ENCODE measurements at regions not wholly inside any gene's neighbourhood (a gene's known extent, or its start where the extent isn't known, plus 50 kb on each side); places are given as distances from the start of the nearest gene placed in this dataset.
A peak's percentile ranks its signal among the peaks of the same experiment; 100 is the strongest.

DNA sequence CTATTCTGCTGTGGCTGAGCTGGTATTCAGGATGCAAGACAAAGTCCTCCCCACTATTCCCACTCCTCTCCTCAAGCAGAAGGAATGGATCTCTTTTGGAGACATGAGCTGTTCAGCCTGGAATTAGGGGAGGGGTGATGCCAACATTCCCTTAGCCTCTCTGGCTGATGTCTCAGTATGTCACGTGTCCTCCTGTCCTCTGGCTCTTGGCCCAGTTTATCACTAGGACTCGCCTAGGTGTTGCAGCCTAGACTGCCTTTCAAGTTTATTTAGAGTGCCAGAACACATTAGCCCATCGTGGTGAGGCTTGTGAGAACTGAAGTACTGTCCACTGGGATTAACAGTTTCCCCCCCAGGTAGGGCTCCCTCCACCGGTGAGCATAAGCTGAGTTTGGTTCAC, 239.9 kb upstream of the MIS18BP1 start:
- DNase-seq (ENCODE audit: extremely low read depth in 1 of 11, low read depth in 9 of 11, low spot score in 4 of 11): no peak

DNA sequence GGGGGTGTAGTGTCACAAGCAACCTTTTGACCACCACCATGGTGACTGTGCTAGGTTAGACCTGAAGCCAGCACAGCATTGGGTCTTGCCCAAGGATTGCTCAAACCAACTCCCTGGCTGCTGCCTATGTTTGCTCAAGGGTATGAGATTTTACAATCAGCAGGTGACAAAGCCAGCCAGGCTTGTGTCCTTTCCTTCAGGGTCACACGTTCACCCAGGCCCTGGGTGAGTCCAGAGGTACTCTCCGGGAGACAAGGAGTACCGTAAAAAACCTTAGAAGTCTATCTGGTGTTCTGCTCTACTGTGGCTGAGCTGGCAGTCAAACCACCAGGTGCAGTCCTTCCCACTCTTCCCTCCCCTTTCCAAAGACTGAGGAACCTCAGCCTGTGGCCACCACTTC, 238.9 kb upstream of the MIS18BP1 start:
- DNase-seq (ENCODE audit: extremely low read depth in 1 of 11, low read depth in 9 of 11, low spot score in 4 of 11): no peak

DNA sequence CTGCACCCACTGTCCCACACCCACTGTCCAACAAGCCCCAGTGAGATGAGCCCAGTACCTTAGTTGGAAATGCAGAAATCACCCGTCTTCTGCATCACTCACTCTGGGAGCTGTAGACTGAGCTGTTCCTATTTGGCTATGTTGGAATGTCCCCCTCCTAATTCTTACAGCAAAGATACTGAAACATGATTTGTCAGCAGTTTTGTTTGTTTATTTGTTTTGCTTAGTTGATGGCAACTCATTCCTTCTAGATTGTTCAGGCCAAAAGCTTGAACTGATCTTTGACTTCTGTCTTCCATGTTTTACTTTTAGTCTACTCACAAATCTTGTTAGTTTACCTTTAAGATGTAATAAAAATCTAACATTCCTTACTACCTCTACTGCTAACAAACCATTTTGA, 233.6 kb upstream of the MIS18BP1 start:
- no peak for DNase-seq (ENCODE audit: extremely low read depth in 1 of 11, low read depth in 9 of 11, low spot score in 4 of 11)

DNA sequence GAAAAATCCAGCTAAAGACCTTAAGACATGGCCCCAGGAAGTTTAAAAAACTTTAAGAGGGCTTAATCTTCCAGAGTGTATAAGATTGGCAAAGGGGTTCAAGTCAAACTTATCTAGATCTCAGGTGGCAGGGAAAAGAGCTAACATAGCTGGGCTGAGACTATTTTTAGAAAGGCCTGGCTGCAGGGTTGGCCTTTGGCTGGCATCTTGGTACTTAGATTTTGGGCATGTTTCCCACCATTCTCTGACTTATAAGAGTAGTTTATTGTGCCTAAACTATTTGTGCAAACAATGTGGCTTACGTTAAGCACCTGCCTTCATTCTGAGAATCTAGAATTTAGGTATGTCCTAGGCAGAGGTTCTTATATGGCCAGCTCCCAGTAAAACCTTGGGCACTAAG, 214.0 kb upstream of the MIS18BP1 start:
- DNase-seq (ENCODE audit: extremely low read depth in 1 of 11, low read depth in 9 of 11, low spot score in 4 of 11): no peak

DNA sequence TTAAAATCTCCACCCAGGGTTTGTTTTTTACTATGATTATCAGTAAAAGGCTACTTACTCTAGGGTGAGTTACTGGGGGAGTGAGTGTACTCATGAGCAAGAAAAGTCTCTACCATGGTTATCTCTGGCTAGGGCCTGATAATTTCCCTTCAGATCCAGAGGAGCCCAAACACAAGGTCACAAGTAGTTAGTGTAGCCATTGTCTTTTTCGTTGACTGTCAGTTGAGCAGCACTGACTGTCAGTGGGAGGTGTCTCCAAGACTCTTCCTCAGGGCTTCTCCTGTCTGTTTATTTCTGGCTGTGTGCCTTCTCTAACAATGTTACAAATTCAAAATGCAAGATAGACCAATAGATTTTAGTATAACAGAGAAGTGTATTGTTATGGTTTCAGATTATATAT, 181.2 kb upstream of the MIS18BP1 start:
- no peak for DNase-seq (ENCODE audit: extremely low read depth in 1 of 11, low read depth in 9 of 11, low spot score in 4 of 11)

DNA sequence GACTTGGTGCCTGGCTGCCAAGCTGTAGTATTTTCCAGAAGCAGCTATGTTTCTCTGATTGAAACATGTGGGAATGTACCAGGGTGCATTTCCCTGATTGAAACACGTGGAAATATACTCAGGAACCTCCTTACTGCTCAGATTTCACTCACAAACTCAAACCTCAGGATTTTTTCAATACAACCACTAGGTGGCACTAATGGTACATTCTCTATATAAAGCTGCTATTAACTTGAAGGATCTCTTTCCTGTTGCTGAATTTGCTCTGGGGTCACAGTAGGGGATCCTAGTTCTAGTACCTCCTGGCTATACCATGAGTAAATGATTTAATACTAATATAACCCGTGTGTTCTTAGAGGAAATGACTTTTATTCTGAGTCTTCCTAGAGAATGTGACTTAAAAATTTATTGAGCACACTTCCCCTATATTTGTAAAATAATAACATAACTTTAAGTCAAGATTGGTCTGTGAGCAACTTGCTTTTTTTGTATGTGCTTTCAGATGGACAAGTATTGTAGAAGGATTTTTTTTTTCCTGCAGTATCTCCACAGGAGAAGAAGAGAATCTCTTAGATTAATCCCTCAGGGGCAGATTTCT, 173.8 kb upstream of the MIS18BP1 start:
- peak; percentile 10 to 52 (median 30) for DNase-seq (ENCODE audit: extremely low read depth in 1 of 11, low read depth in 9 of 11, low spot score in 4 of 11)

DNA sequence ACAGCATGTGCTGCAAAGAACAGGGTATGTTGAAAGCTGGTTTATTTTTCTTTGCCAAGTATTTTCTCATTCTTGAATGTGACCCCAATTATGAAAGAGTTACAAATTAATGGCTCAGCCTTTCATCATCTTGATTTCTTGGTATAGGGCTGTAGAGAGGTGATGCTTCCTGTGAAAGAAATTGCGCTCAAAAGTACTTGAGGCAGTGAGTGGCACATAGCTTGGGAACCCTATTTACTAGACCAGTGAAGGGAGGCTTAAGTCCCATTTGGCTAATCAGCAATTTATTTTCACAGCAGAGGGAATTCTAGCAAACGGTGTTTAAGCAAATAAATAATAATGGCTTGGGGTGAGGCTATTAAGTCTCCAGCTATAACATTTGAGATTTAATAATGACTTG, 153.9 kb upstream of the MIS18BP1 start:
- DNase-seq (ENCODE audit: extremely low read depth in 1 of 11, low read depth in 9 of 11, low spot score in 4 of 11): no peak

DNA sequence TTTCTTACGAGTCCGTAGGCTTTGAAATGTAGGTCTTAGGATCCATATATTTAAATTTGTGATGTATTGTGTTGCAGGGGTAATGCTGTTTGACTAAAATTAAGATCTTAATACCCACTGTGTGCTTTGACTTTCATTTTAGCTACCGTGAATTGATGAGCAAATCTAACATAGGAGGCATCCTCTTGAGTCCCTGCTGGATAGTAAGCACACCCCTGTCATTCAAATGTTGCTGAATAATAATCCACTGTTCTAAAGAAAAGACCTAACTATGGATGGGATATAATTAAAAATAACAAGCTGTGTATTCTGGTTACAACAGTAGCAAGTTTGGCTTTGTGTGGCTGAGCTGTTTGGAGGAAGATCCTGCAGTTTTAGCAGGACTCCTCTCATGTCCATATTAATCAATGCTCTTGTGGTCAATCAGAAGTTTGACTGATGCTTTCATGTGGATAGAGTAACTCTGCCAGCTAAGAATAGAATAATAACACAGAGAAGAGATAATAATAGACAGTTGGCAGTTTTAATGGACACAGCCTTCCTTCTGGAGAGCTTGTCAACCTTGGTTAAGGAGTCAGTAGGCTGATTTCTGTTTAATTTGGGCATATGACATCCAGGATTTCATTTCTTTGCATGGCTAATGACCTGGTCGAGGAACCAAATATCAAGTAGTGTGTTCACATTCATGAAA, 148.1 kb upstream of the MIS18BP1 start:
- DNase-seq (ENCODE audit: extremely low read depth in 1 of 11, low read depth in 9 of 11, low spot score in 4 of 11): no peak

DNA sequence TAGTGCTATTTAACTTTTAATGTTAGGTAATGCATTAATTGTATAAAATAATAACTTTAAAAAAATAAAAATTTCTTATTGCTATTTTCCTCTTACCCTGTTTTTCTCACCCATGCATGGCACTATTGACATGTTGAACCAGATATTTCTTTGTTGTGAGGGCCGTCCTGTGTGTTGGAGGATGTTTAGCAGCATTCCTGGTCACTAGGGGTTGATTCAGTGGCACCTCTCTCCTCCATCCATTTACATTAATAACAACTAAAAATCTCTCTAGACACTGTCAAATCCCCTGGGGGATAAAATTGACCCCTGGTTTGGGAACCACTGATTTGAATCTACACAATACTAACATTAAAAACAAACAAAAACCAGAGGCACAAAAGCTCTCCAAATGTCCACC, 147.5 kb upstream of the MIS18BP1 start:
- no peak for DNase-seq (ENCODE audit: extremely low read depth in 1 of 11, low read depth in 9 of 11, low spot score in 4 of 11)

DNA sequence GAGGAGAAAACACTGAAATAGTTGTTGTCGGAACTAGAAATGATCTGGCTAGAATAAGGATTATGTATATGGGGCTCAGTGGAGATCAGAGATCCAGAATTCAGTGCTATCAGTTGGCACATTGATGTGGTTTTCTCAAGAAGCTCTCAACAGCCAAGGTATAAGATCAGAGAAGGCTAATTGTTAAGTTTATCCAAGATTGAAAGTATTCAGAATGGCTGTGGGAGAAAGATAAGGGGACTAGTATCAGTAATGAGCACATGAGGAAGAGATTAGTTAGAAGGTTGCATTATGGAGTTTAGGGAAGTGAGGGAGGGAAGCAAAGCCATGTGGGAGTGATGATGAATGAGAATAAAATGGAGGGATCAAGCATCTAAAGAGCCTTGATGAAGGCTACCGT, 128.1 kb upstream of the MIS18BP1 start:
- DNase-seq (ENCODE audit: extremely low read depth in 1 of 11, low read depth in 9 of 11, low spot score in 4 of 11): no peak

DNA sequence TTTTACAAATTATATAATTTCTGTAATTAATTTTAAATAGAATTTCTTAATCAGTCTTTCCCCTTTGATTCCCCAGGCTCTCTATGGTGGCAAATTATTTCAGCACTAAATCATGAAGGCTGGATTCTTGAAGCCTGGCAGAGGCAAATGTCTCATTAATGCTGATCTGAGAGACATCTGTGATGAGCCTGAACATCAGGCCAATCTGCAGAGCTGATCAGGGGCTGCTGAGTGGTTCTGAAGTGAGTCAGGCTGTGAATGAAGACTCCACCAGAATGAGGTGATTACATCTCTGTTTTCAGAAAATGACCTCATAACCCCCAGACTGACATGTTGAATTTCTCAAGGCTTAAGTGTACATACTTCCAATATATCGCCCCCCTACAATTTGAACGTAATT, 124.2 kb upstream of the MIS18BP1 start:
- no peak for DNase-seq (ENCODE audit: extremely low read depth in 1 of 11, low read depth in 9 of 11, low spot score in 4 of 11)

DNA sequence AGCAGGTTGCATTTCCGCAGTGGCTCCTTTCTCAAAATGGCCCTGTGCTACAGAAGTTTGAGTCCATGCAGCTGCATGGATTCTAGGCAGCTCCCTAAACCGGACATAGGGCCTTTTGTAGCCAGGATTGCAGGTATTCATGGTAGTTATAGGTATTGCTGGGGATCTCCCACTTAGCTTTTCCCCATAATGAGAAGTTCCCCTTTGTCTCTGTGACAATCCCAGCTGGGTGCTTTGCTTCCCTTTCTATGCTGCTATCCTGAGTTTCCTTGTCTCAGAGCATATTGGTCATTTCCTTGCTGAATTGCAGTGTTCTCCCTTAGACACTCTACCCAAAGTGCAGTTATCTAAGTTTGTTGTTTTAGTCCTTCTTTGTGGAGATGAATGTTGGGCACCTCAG, 120.9 kb upstream of the MIS18BP1 start:
- DNase-seq (ENCODE audit: extremely low read depth in 1 of 11, low read depth in 9 of 11, low spot score in 4 of 11): no peak

DNA sequence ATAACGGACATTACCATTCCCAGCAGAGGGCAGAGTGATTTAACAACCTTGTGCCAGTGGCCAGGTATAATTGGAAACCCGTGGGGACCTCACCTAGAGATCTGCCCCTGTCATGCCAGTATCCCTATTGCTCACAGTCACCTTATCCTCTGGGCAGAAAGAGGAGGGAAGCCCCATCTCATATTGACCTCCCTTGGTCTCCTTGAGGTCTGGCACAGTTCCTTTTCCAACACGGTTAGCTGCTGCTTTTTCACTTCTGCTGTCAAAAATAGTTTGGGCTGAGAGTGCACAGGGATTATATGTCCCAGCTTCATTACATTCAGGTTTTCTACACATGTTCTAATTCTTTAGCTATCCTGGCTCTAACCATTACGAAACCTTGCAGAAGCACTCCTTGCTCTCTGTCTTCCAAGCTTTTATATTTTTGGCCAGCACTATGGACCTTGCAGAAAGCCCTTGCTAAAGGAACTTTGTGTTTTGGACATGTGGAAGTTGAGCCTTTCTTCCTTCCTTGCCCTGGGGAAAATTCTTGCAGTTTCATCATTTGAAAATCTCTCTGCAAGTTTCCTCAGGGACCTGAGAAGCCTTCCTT, 111.7 kb upstream of the MIS18BP1 start:
- DNase-seq (ENCODE audit: extremely low read depth in 1 of 11, low read depth in 9 of 11, low spot score in 4 of 11): no peak

DNA sequence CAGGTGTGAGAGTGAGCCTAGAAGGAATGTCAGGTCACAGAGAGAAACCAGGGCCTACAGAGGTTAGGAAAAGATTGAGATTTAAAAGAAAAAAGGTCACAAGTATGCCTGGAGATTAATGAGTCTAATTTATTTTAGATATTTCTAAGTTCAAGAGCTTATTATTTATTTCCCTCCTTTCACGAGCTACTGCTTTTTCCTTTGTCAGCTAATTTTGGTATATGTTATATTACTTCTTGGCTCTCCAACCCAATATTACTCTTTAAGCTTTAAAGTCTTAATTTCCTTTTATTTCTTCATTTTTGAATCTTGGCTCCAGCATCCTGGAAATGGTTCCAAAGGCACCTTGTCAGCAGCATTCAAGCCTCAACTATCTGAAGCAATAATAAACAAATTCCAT, 109.5 kb upstream of the MIS18BP1 start:
- no peak for DNase-seq (ENCODE audit: extremely low read depth in 1 of 11, low read depth in 9 of 11, low spot score in 4 of 11)

DNA sequence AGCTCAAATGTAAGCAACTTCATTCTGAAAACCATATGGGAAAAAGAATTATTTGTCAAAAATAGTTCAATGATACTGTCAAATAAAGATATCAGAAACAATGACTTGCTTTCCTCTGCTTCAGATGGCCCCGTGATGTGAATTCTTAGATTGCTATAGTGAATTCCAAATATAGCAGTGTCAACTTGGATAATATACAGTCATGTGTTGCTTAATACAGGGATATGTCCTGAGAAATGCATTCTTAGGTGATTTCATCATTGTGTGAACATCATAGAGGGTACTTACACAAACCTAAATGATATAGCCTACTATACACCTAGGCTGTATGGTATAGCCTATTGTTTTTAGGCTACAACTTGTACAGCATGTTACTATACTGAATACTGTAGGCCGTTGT, 108.7 kb upstream of the MIS18BP1 start:
- DNase-seq (ENCODE audit: extremely low read depth in 1 of 11, low read depth in 9 of 11, low spot score in 4 of 11): no peak

DNA sequence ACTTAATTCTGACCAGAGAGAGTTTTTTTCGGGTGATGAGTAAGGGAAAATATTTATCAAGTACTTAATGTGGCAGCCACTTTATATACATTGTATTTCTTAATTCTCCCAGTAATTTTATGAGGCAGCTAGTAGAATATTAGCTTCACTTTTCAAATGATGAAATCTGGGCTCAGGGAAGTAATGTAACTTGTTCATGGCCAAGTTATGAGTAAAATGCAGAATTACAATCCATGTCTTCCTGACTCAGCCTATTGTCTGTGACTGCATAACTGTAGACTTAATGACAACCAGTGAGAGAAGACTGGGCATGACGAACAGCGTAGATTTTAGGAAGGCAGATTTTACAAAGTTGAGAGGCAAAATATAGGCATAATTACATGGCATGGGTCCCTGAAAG, 106.7 kb upstream of the MIS18BP1 start:
- no peak for DNase-seq (ENCODE audit: extremely low read depth in 1 of 11, low read depth in 9 of 11, low spot score in 4 of 11)

DNA sequence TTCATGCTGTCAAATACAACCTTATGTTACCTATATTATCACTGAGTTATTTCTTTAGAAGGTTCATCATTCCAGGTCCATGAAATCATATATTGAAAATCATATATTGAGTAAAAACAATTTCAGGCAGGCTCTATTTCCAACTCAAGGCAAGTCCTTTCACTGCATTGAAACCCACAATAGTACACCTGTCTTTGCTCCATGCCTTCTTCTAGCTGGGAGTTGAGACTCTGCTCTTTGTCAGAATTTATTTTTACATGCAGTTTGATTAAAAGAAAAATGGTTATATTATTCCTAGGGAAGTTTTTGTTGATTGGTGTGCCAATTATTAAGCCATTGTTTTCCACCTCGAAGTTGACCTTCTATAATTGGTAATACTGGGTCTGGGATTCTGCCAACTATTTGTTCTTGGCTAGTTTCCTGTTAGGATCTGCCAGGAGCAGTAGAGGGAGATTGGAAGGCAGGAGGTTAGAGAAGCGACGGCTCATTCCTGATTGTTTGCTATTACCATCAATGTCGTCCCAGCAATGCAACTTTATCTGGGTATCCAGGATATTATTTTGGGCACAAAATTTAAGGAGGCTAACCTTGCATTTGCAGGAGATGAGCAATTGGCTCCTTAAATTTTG, 79.5 kb upstream of the MIS18BP1 start:
- DNase-seq (ENCODE audit: extremely low read depth in 1 of 11, low read depth in 9 of 11, low spot score in 4 of 11): no peak

DNA sequence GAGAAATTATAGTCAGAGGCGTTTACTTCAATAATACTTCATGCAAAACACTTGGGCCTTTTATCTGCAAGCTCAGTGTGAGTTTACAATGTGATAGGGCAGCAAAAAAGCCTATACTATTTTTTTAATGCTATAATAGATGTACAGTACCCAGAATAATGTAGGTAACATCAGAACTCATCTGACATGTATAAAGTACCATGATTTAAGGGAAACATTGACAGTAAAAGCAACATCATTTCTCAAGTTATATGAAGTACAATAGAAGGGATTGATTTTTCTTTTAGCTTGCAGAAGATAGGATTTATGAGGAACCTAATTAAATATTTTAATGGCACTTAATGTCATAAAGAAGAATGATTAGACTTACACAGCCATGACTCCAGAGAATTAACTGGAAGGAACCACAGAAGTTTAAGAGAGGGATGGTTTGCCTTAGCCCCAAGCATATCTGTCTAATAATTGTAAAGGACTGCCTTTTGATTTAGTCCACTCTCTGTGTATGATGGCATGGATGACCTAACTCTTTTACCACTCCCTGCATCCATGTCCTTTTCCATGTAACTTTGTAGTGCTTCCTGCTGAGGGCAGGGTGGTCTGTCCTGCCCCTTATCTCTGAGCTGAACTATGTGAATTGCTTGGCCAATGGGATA, 55.9 kb upstream of the MIS18BP1 start:
- DNase-seq (ENCODE audit: extremely low read depth in 1 of 11, low read depth in 9 of 11, low spot score in 4 of 11): no peak
